ENCODE measurements at regions not wholly inside any gene's neighbourhood (a gene's known extent, or its start where the extent isn't known, plus 50 kb on each side); places are given as distances from the start of the nearest gene placed in this dataset.

DNA sequence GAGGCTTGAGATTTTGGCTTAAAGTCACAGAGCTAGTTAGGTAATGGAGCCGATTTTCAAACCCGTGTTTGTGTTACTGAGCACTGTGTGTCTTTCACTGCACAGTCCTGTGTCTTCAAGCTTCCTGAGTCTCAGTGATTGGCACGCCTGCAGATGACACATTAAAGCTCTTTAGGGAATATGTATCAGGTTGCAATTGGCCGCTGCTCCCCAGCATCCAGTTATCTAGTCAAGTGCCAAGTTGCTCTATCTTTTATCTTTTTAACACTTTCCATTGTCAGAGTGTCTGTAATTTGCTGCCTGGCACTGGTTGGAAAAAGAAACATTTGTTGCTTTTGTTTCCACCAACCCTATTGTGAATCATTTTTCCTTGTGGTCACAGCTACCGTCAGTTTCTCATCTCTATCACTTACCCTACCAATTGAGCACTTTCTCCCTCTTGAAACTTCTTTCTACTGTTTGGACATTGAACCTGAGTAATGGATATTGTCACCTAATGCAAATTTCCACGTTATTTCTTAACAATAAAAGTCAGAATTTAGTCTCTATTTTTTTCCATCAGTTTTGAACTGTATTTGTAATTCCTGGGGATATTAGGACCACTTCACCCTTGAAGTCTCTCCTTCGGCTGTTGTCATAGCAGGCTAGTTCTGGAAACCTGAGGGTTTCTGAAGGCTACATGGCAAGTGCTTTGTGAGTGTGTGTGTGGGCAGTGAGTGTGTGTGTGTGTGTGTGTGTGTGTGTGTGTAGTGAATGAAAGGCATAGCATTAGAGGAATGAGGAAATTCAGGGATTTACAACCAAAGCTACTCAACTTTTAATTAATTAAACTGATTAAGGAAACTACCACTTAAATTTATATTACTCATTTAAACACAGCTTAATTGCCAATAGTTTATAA is 274.3 kb downstream of the ISL1 start:
- TF ChIP-seq, protein P1, sequence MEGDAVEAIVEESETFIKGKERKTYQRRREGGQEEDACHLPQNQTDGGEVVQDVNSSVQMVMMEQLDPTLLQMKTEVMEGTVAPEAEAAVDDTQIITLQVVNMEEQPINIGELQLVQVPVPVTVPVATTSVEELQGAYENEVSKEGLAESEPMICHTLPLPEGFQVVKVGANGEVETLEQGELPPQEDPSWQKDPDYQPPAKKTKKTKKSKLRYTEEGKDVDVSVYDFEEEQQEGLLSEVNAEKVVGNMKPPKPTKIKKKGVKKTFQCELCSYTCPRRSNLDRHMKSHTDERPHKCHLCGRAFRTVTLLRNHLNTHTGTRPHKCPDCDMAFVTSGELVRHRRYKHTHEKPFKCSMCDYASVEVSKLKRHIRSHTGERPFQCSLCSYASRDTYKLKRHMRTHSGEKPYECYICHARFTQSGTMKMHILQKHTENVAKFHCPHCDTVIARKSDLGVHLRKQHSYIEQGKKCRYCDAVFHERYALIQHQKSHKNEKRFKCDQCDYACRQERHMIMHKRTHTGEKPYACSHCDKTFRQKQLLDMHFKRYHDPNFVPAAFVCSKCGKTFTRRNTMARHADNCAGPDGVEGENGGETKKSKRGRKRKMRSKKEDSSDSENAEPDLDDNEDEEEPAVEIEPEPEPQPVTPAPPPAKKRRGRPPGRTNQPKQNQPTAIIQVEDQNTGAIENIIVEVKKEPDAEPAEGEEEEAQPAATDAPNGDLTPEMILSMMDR (IDR thresholded peaks at IDR 0.05; ENCODE audit: low read depth, low read length) = no peak
- TF ChIP-seq, protein P2, sequence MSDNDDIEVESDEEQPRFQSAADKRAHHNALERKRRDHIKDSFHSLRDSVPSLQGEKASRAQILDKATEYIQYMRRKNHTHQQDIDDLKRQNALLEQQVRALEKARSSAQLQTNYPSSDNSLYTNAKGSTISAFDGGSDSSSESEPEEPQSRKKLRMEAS (IDR thresholded peaks at IDR 0.05; ENCODE audit: low read depth, low read length) = no peak

All from NB4 (cell line).